ENCODE measurements at regions not wholly inside any gene's neighbourhood (a gene's known extent, or its start where the extent isn't known, plus 50 kb on each side); places are given as distances from the start of the nearest gene placed in this dataset.

DNA sequence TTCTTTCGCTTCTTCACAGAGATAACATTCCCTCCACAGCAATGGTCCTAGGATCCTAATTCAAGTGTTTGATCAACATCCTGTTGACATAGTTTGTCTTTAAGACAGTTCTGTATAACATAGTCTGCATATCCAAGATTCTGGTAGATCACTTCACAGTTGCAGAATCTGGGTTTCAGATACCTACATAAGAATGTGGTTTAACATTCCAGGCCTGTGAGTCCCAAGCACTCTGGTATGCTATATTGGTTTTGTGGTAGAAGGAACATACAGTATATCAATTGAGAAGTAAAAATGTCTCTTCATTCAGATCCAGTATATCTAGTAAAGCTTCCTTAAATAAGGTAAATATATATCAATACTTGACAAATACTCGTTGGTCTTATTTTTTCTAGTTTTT is 914.2 kb upstream of the CDH6 start:
- no peak overlapping the region for H3K27ac ChIP-seq
- no peaks in the 10 kb centered on the region for H3K9me3 ChIP-seq
- ATAC-seq (ENCODE audit: insufficient number of reproducible peaks, low FRiP score, low read depth): no peak
- no peaks in the 10 kb centered on the region for H3K4me1 ChIP-seq (ENCODE audit: control insufficient read depth in 1 of 2, low read depth in 2 of 2)
- DNase-seq (ENCODE audit: low spot score): no peak
- no peaks in the 10 kb centered on the region for H3K36me3 ChIP-seq
- TF ChIP-seq, protein P1, sequence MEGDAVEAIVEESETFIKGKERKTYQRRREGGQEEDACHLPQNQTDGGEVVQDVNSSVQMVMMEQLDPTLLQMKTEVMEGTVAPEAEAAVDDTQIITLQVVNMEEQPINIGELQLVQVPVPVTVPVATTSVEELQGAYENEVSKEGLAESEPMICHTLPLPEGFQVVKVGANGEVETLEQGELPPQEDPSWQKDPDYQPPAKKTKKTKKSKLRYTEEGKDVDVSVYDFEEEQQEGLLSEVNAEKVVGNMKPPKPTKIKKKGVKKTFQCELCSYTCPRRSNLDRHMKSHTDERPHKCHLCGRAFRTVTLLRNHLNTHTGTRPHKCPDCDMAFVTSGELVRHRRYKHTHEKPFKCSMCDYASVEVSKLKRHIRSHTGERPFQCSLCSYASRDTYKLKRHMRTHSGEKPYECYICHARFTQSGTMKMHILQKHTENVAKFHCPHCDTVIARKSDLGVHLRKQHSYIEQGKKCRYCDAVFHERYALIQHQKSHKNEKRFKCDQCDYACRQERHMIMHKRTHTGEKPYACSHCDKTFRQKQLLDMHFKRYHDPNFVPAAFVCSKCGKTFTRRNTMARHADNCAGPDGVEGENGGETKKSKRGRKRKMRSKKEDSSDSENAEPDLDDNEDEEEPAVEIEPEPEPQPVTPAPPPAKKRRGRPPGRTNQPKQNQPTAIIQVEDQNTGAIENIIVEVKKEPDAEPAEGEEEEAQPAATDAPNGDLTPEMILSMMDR (IDR thresholded peaks at IDR 0.05): no peak
- no peaks in the 10 kb centered on the region for H3K27me3 ChIP-seq (replicated peaks; ENCODE audit: insufficient read depth)
- H3K4me3 ChIP-seq: no peak overlapping the region

- Histone ChIP-seq H3K36me3 (no peaks in the 10 kb centered on the region), H3K4me1 (ENCODE audit: control insufficient read depth in 1 of 2, low read depth in 2 of 2) (no peaks in the 10 kb centered on the region), H3K4me3 (no peak overlapping the region), H3K27ac (no peak overlapping the region), H3K9me3 (no peaks in the 10 kb centered on the region), H3K27me3 (replicated peaks; ENCODE audit: insufficient read depth) (no peaks in the 10 kb centered on the region)
- DNase-seq (ENCODE audit: low spot score): no peak
- TF ChIP-seq, protein P1 (IDR thresholded peaks at IDR 0.05): no peak
- no peak for ATAC-seq (ENCODE audit: insufficient number of reproducible peaks, low FRiP score, low read depth)
Measured at GRCh38 chr5:30267026-30267425, 926.5 kb upstream of the CDH6 start.

DNA sequence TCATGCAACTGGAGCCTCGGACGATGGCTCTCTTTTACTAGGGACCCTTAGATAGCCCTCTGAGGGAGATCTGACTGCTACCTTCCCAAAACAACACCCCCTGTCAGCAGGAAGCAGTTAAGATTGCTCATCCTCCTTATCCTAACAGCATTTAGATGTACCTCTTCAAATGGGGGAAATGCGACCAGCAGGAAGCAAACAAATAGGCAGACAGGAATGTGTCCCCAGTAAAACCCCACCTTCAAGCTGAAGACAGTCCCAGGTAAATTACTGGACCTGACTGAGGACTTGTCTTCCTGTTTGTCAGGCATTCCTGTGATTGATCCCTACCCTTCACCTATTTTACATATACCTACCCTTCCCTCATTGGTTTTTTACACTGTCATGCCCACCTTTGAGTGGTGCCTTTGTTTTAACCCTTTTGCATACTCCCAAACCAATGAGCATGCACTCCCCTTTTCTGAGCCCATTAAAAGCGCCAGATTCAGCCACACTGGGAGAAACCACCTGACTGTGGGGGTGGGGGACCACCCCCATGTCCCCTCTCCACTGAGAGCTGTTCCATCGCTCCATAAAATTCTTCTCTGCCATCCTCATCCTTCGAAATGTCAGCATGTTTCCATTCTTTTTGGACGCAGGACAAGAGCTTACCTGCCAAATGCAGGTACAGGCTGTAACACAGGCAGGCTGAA is 954.0 kb upstream of the CDH6 start:
- no peaks in the 10 kb centered on the region for H3K4me1 ChIP-seq (ENCODE audit: control insufficient read depth in 1 of 2, low read depth in 2 of 2)
- no peaks in the 10 kb centered on the region for H3K9me3 ChIP-seq
- TF ChIP-seq, protein P1 (IDR thresholded peaks at IDR 0.05): no peak
- no peak for DNase-seq (ENCODE audit: low spot score)
- no peak for ATAC-seq (ENCODE audit: insufficient number of reproducible peaks, low FRiP score, low read depth)
- H3K36me3 ChIP-seq: no peaks in the 10 kb centered on the region
- no peaks in the 10 kb centered on the region for H3K27me3 ChIP-seq (replicated peaks; ENCODE audit: insufficient read depth)
- H3K4me3 ChIP-seq: no peak overlapping the region
- no peak overlapping the region for H3K27ac ChIP-seq

- H3K27ac ChIP-seq: no peak overlapping the region
- ATAC-seq (ENCODE audit: insufficient number of reproducible peaks, low FRiP score, low read depth) (no peak), DNase-seq (ENCODE audit: low spot score) (no peak)
- TF ChIP-seq, protein P1 (IDR thresholded peaks at IDR 0.05): no peak
- no peaks in the 10 kb centered on the region for H3K27me3 ChIP-seq (replicated peaks; ENCODE audit: insufficient read depth)
- H3K4me3 ChIP-seq: no peak overlapping the region
- H3K9me3 ChIP-seq: no peaks in the 10 kb centered on the region
- H3K36me3 ChIP-seq: no peaks in the 10 kb centered on the region
- H3K4me1 ChIP-seq (ENCODE audit: control insufficient read depth in 1 of 2, low read depth in 2 of 2): no peaks in the 10 kb centered on the region
Measured at GRCh38 chr5:30237189-30237588, 956.3 kb upstream of the CDH6 start.

DNA sequence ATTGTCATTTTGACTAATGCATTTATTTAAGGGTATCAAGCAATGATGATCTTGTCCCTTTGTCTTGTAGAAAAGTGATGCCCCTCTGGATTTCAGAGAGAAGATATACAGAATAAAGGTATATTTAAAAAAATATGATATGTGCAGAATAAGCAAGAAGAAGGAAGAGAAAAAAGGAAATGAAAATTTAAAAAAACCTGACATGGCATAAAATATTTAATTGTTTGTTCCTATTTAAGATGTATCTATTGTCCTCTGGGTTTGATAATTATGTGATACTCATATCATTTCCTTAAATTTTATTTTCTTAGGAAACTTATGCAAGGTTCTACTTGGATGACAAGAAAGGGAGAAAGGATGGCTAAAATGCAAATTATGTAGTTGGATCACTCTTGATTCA is 983.7 kb upstream of the CDH6 start:
- no peak overlapping the region for H3K4me3 ChIP-seq
- DNase-seq (ENCODE audit: low spot score): no peak
- H3K27me3 ChIP-seq (replicated peaks; ENCODE audit: insufficient read depth): no peaks in the 10 kb centered on the region
- ATAC-seq (ENCODE audit: insufficient number of reproducible peaks, low FRiP score, low read depth): no peak
- H3K27ac ChIP-seq: no peak overlapping the region
- H3K4me1 ChIP-seq (ENCODE audit: control insufficient read depth in 1 of 2, low read depth in 2 of 2): no peaks in the 10 kb centered on the region
- H3K36me3 ChIP-seq: no peaks in the 10 kb centered on the region
- no peaks in the 10 kb centered on the region for H3K9me3 ChIP-seq
- TF ChIP-seq, protein P1 (IDR thresholded peaks at IDR 0.05): no peak
